Ureter (tissue), 1 donor: ENCODE measurements at regions not wholly inside any gene's neighbourhood (a gene's known extent, or its start where the extent isn't known, plus 50 kb on each side); places are given as distances from the start of the nearest gene placed in this dataset.

Experiments used
- DNase-seq: peaks from one replicate; pipeline ENCODE4 v3.0.0-alpha.2; 2020; ENCODE audit warnings: low spot score
- donor health status: DM: yes; HTN: yes; CAD: no.

GRCh38 chr3:194279701-194280360 is 71.3 kb downstream of the CPN2 start:
- no peak for DNase-seq

- DNase-seq: no peak
Measured at GRCh38 chr3:194280777-194281176, 70.4 kb downstream of the CPN2 start.

GRCh38 chr3:194281306-194281705 is 69.8 kb downstream of the CPN2 start:
- DNase-seq: no peak

- DNase-seq: no peak
Measured at GRCh38 chr3:194281766-194282165, 69.4 kb downstream of the CPN2 start.

- no peak for DNase-seq
Measured at GRCh38 chr3:194282436-194283122, 68.5 kb downstream of the CPN2 start.

GRCh38 chr3:194283221-194284006 is 67.7 kb downstream of the CPN2 start:
- no peak for DNase-seq

GRCh38 chr3:194284351-194284750 is 66.8 kb downstream of the CPN2 start:
- DNase-seq: no peak

- no peak for DNase-seq
Measured at GRCh38 chr3:194285024-194285849, 65.9 kb downstream of the CPN2 start.

GRCh38 chr3:194285850-194286197 is 65.3 kb downstream of the CPN2 start:
- DNase-seq: no peak

- DNase-seq: no peak
Measured at GRCh38 chr3:194286375-194287146, 64.6 kb downstream of the CPN2 start.

GRCh38 chr3:194287374-194287773 is 63.8 kb downstream of the CPN2 start:
- no peak for DNase-seq

- no peak for DNase-seq
Measured at GRCh38 chr3:194287977-194288706, 63.0 kb downstream of the CPN2 start.
